H1 (cell line): ENCODE measurements at regions not wholly inside any gene's neighbourhood (a gene's known extent, or its start where the extent isn't known, plus 50 kb on each side); places are given as distances from the start of the nearest gene placed in this dataset.

ENCODE experiments used
- CTCF ChIA-PET: fragments of 300-600 bp; sonication (Branson Sonifier 250); formaldehyde crosslinking; loops from one replicate; lab custom pipeline; 2021; ENCODE audit not compliant: partially characterized antibody; lab: Charles Lee
- POLR2A ChIA-PET: fragments of 300-600 bp; sonication (Branson Sonifier 250); formaldehyde crosslinking; loops from one replicate; lab custom pipeline; 2021; ENCODE audit warnings: inconsistent platforms; ENCODE audit not compliant: partially characterized antibody; lab: Charles Lee
- DNase-seq, 2 experiments: peaks; one replicate each; pipeline versions ENCODE4 v3.0.0 to v3.0.0-alpha.2; 2010 to 2022; ENCODE audit warnings: low spot score in 2 of 2, low read depth in 1 of 2, mixed read lengths in 1 of 2
- FAIRE-seq: peaks from 2 replicates; lab custom pipeline; 2011; peaks lifted over from hg19 to GRCh38; lab: Jason Lieb, UNC
- H2AFZ ChIP-seq: 2 replicates; pipeline ENCODE4 v1.8.1; 2012; ENCODE audit warnings: low read length, inconsistent platforms
- H2AK5ac ChIP-seq: 2 replicates; pipeline ENCODE4 v1.6.1; 2013; ENCODE audit warnings: low read depth, low read length
- H2BK120ac ChIP-seq: replicated peaks from 2 replicates; pipeline ENCODE3; 2013; ENCODE audit warnings: low read depth, low read length, inconsistent platforms
- H2BK12ac ChIP-seq: 2 replicates; pipeline ENCODE4 v1.6.1; 2013; ENCODE audit warnings: low read depth, low read length
- H2BK15ac ChIP-seq: 2 replicates; pipeline ENCODE4 v1.6.1; 2013; ENCODE audit warnings: low read length
- H2BK20ac ChIP-seq: 2 replicates; pipeline ENCODE4 v1.6.1; 2013; ENCODE audit warnings: low read length
- H2BK5ac ChIP-seq: 2 replicates; pipeline ENCODE4 v1.6.1; 2013; ENCODE audit warnings: low read depth, low read length
- H3K14ac ChIP-seq: 2 replicates; pipeline ENCODE4 v1.6.1; 2013; ENCODE audit warnings: inconsistent platforms; ENCODE audit not compliant: insufficient read length
- H3K18ac ChIP-seq: 2 replicates; pipeline ENCODE4 v1.6.1; 2013; ENCODE audit warnings: low read length; ENCODE audit errors: extremely low read depth
- H3K23ac ChIP-seq: 2 replicates; pipeline ENCODE4 v1.6.1; 2013; ENCODE audit warnings: inconsistent platforms; ENCODE audit not compliant: insufficient read length
- H3K23me2 ChIP-seq: 2 replicates; pipeline ENCODE4 v1.6.1; 2013; ENCODE audit warnings: low read depth, low read length
- H3K27ac ChIP-seq: 2 replicates; pipeline ENCODE4 v1.6.1; 2011; ENCODE audit warnings: low read depth, low read length, inconsistent platforms
- H3K27me3 ChIP-seq, 4 experiments: replicated peaks in 1 of 4; 1 replicate in 1 of 4; 2 replicates in 3 of 4; pipeline versions ENCODE4 v1.6.1 to v1.8.1; 2011 to 2013; ENCODE audit warnings: low read length in 3 of 4, mild to moderate bottlenecking in 3 of 4, inconsistent platforms in 2 of 4, mixed read lengths in 2 of 4, moderate library complexity in 1 of 4; ENCODE audit not compliant: control insufficient read depth in 3 of 4, insufficient read depth in 3 of 4; ENCODE audit errors: extremely low read depth in 1 of 4
- H3K36me3 ChIP-seq, 4 experiments: 2 replicates each; pipeline versions ENCODE4 v1.6.1 to v1.8.1; 2011 to 2013; ENCODE audit warnings: mild to moderate bottlenecking in 4 of 4, low read length in 3 of 4, moderate library complexity in 2 of 4, control low read depth in 1 of 4, inconsistent platforms in 1 of 4; ENCODE audit not compliant: insufficient read depth in 4 of 4, control insufficient read depth in 2 of 4
- H3K4ac ChIP-seq: replicated peaks from 2 replicates; pipeline ENCODE3; 2013; ENCODE audit warnings: low read length, low read depth, mixed read lengths, inconsistent platforms; ENCODE audit not compliant: insufficient read length
- H3K4me1 ChIP-seq, 4 experiments: replicated peaks in 1 of 4; 1 replicate in 1 of 4; 2 replicates in 3 of 4; pipeline versions ENCODE4 v1.6.1 to v1.8.1; 2011 to 2013; ENCODE audit warnings: low read length in 3 of 4, inconsistent platforms in 2 of 4, mixed read lengths in 1 of 4; ENCODE audit not compliant: insufficient read depth in 4 of 4, control insufficient read depth in 3 of 4
- H3K4me2 ChIP-seq, 2 experiments: 2 replicates each; pipeline versions ENCODE4 v1.6.1 to v1.8.1; 2011 to 2013; ENCODE audit warnings: low read depth in 2 of 2, low read length in 2 of 2, control low read depth in 1 of 2, inconsistent platforms in 1 of 2, mild to moderate bottlenecking in 1 of 2; ENCODE audit not compliant: insufficient read depth in 1 of 2
- H3K4me3 ChIP-seq, 4 experiments: fragments of 200-600, 300-600 bp in 1 of 4; sonication (generic), shearing (Covaris generic), sonication (Bioruptor Twin) in 1 of 4; 2 replicates each; pipeline versions ENCODE4 v1.5.1 to v1.8.1; 2011 to 2016; ENCODE audit warnings: low read length in 4 of 4, low read depth in 3 of 4, control low read depth in 2 of 4, inconsistent platforms in 2 of 4, mild to moderate bottlenecking in 2 of 4, mixed read lengths in 1 of 4, moderate library complexity in 1 of 4; ENCODE audit not compliant: insufficient read depth in 2 of 4; ENCODE audit errors: extremely low read depth in 1 of 4
- H3K56ac ChIP-seq: replicated peaks from 2 replicates; pipeline ENCODE3; 2013; ENCODE audit warnings: low read depth, mild to moderate bottlenecking, mixed read lengths, low read length, inconsistent platforms; ENCODE audit not compliant: insufficient read length
- H3K79me1 ChIP-seq: 2 replicates; pipeline ENCODE4 v1.6.1; 2013; ENCODE audit warnings: low read depth, low read length, control low read depth
- H3K79me2 ChIP-seq, 2 experiments: 2 replicates each; pipeline versions ENCODE4 v1.6.1 to v1.8.1; 2012 to 2013; ENCODE audit warnings: low read length in 2 of 2, mild to moderate bottlenecking in 2 of 2, inconsistent platforms in 1 of 2; ENCODE audit not compliant: insufficient read depth in 2 of 2, control insufficient read depth in 1 of 2
- H3K9ac ChIP-seq, 4 experiments: replicated peaks in 1 of 4; 1 replicate in 1 of 4; 2 replicates in 3 of 4; pipeline versions ENCODE4 v1.6.1 to v1.8.1; 2011 to 2013; ENCODE audit warnings: low read depth in 3 of 4, low read length in 3 of 4, control low read depth in 2 of 4, mild to moderate bottlenecking in 2 of 4, moderate library complexity in 2 of 4, inconsistent platforms in 1 of 4; ENCODE audit errors: extremely low read depth in 1 of 4
- H3K9me3 ChIP-seq, 2 experiments: 2 replicates each; pipeline versions ENCODE4 v1.6.1 to v1.8.1; 2012 to 2013; ENCODE audit warnings: mild to moderate bottlenecking in 2 of 2, moderate library complexity in 2 of 2, control low read depth in 1 of 2, inconsistent platforms in 1 of 2, low read depth in 1 of 2, low read length in 1 of 2, mixed read lengths in 1 of 2; ENCODE audit not compliant: insufficient read depth in 2 of 2
- H4K20me1 ChIP-seq, 2 experiments: replicated peaks in 1 of 2; 2 replicates each; pipeline versions ENCODE3 to v1.8.1; 2011 to 2013; ENCODE audit warnings: inconsistent platforms in 2 of 2, low read length in 2 of 2, mild to moderate bottlenecking in 1 of 2; ENCODE audit not compliant: insufficient read depth in 2 of 2, control insufficient read depth in 1 of 2
- H4K5ac ChIP-seq: 2 replicates; pipeline ENCODE4 v1.6.1; 2013; ENCODE audit warnings: low read length, low read depth, mixed read lengths, inconsistent platforms; ENCODE audit not compliant: insufficient read length
- H4K8ac ChIP-seq: 2 replicates; pipeline ENCODE4 v1.8.0; 2013; ENCODE audit warnings: mild to moderate bottlenecking, moderate library complexity, low read length, inconsistent platforms; ENCODE audit not compliant: insufficient read depth; ENCODE audit errors: extremely low read depth
- H4K91ac ChIP-seq: replicated peaks from 2 replicates; pipeline ENCODE3; 2013; ENCODE audit warnings: low read length, mixed read lengths, inconsistent platforms; ENCODE audit not compliant: insufficient read length
- EP300 ChIP-seq, 2 experiments: IDR thresholded peaks; 1 replicate in 1 of 2; 2 replicates in 1 of 2; pipeline ENCODE4 v1.6.1; 2011 to 2012; ENCODE audit warnings: low read depth in 2 of 2, low read length in 2 of 2, mild to moderate bottlenecking in 2 of 2, borderline replicate concordance in 1 of 2, inconsistent platforms in 1 of 2, moderate library complexity in 1 of 2
- EZH2 ChIP-seq: fragments of 200-600 bp; sonication (generic); IDR thresholded peaks from 2 replicates; pipeline ENCODE4 v1.7.1; 2012; ENCODE audit warnings: low read depth, mild to moderate bottlenecking, moderate library complexity, low read length, inconsistent platforms; ENCODE audit not compliant: severe bottlenecking
- RXRA ChIP-seq: IDR thresholded peaks from 2 replicates; pipeline ENCODE4 v1.6.1; 2011; ENCODE audit warnings: low read depth, mild to moderate bottlenecking, low read length, moderate library complexity; ENCODE audit not compliant: insufficient read depth
- SAP30 ChIP-seq: fragments of 300-600 bp; sonication (generic); IDR thresholded peaks from 2 replicates; pipeline ENCODE4 v1.7.1; 2012; ENCODE audit warnings: low read length, moderate library complexity, mild to moderate bottlenecking, inconsistent platforms; ENCODE audit not compliant: insufficient read depth, insufficient replicate concordance
- WGBS, 2 experiments: shearing (Covaris generic) in 1 of 2; methylation state at CpG; one replicate each; pipeline versions ENCODE4 v1.1.6 to v1.1.7; 2013 to 2015; ENCODE audit warnings: low lambda C conversion rate in 2 of 2, mixed read lengths in 2 of 2, inconsistent platforms in 1 of 2, low coverage in 1 of 2, missing lambda C conversion rate in 1 of 2; ENCODE audit not compliant: insufficient replicate concordance in 2 of 2, insufficient coverage in 1 of 2, insufficient read length in 1 of 2; ENCODE audit errors: extremely low coverage in 1 of 2, missing lambda C conversion rate in 1 of 2; 5-methylcytosine and 5-hydroxymethylcytosine counted together

GRCh38 chr4:20421603-20421985 lies 169.9 kb downstream of the SLIT2 start:
- H2BK5ac ChIP-seq = no peak overlapping the region
- no peaks in the 10 kb centered on the region for H3K4me1 ChIP-seq
- no peak overlapping the region for H3K14ac ChIP-seq
- no peak overlapping the region for H3K27ac ChIP-seq
- FAIRE-seq (no peak), DNase-seq (no peak)
- H3K56ac ChIP-seq = no peak overlapping the region
- no peak overlapping the region for H2BK15ac ChIP-seq
- H2BK12ac ChIP-seq = no peak overlapping the region
- H3K36me3 ChIP-seq = no peaks in the 10 kb centered on the region
- CTCF ChIA-PET = interaction anchor here (0.7 to 2.0 kb wide), 12 partner anchors 11 to 277 kb away, joined by 3 to 9 read pairs (median 5); no protein-coding TSS in a partner anchor
- H4K91ac ChIP-seq = no peak overlapping the region
- TF ChIP-seq SAP30 = no peak
- no peak for TF ChIP-seq RXRA
- no peak for TF ChIP-seq EZH2
- no peak for TF ChIP-seq EP300 (IDR thresholded peaks at IDR 0.05; ENCODE audit: borderline replicate concordance in 1 of 2, low read depth in 2 of 2, low read length in 2 of 2)
- H2AFZ ChIP-seq = no peak overlapping the region
- H3K4me3 ChIP-seq = no peak overlapping the region
- no peak overlapping the region for H3K9ac ChIP-seq
- no peak overlapping the region for H4K8ac ChIP-seq
- H2AK5ac ChIP-seq = no peak overlapping the region
- H3K4me2 ChIP-seq = no peak overlapping the region
- POLR2A ChIA-PET = interaction anchor here (0.7 kb wide), 1 partner anchor 173 kb away, joined by 3 read pairs; no protein-coding TSS in a partner anchor
- no peak overlapping the region for H3K18ac ChIP-seq
- H4K5ac ChIP-seq = no peak overlapping the region
- no peak overlapping the region for H2BK20ac ChIP-seq
- no peaks in the 10 kb centered on the region for H3K79me1 ChIP-seq
- peaks cover 2% of the 10 kb centered on the region; the same call in 1 of the 2 replicates for H3K23me2 ChIP-seq
- WGBS, 2 experiments = 92% methylated on average over 3 of the region's 3 CpGs; no CpG with 5 or more reads in 1 of the 2 experiments
- no peak overlapping the region for H2BK120ac ChIP-seq
- H3K23ac ChIP-seq = no peak overlapping the region
- H4K20me1 ChIP-seq = no peaks in the 10 kb centered on the region
- H3K27me3 ChIP-seq = no peaks in the 10 kb centered on the region
- no peaks in the 10 kb centered on the region for H3K9me3 ChIP-seq
- H3K4ac ChIP-seq = no peak overlapping the region
- no peaks in the 10 kb centered on the region for H3K79me2 ChIP-seq
